Right atrium auricular region (tissue), 2 donors: ENCODE measurements at regions not wholly inside any gene's neighbourhood (a gene's known extent, or its start where the extent isn't known, plus 50 kb on each side); places are given as distances from the start of the nearest gene placed in this dataset.
"Not testable (repeated sequence)": the region's sequence is repeated elsewhere in the genome, so short reads cannot be mapped to it uniquely, and the experiment has no call there.

ENCODE experiments used
- DNase-seq: peaks from one replicate; pipeline ENCODE4 v3.0.0-alpha.2; 2019; ENCODE audit warnings: low spot score
- H3K27ac ChIP-seq, 2 donors: fragments of 200-600 bp; sonication (generic); 1 replicate in 1 of 2; 2 replicates in 1 of 2; pipeline ENCODE4 v1.5.1; 2016 to 2019
- H3K27me3 ChIP-seq, 2 donors: fragments of 200-600 bp; sonication (generic); one replicate each; pipeline versions ENCODE4 v1.5.1 to v1.6.0; 2017 to 2019
- H3K36me3 ChIP-seq: fragments of 200-600 bp; sonication (generic); one replicate; pipeline ENCODE4 v1.5.1; 2016
- H3K4me1 ChIP-seq, 2 donors: fragments of 200-600 bp; sonication (generic); one replicate each; pipeline versions ENCODE4 v1.5.1 to v1.6.0; 2017 to 2019
- H3K4me3 ChIP-seq, 2 donors: fragments of 200-600 bp; sonication (generic); 1 replicate in 1 of 2; 2 replicates in 1 of 2; pipeline ENCODE4 v1.5.1; 2017 to 2019; ENCODE audit warnings: mild to moderate bottlenecking in 1 of 2, moderate library complexity in 1 of 2
- H3K9me3 ChIP-seq, 2 donors: fragments of 200-600 bp; sonication (generic); one replicate each; pipeline ENCODE4 v1.5.1; 2019
- TF ChIP-seq, protein P1 (sequence below), 2 donors: fragments of 200-600 bp; sonication (generic); IDR thresholded peaks; one replicate each; pipeline ENCODE4 v1.5.1; 2019; ENCODE audit warnings: antibody characterized with exemption in 2 of 2

GRCh38 chr12:67789266-67789665, 140.7 kb downstream of the DYRK2 start:
- H3K4me3 ChIP-seq, result no peak overlapping the region
- H3K27me3 ChIP-seq, result no peaks in the 10 kb centered on the region
- no peak overlapping the region for H3K27ac ChIP-seq
- TF ChIP-seq, protein P1, sequence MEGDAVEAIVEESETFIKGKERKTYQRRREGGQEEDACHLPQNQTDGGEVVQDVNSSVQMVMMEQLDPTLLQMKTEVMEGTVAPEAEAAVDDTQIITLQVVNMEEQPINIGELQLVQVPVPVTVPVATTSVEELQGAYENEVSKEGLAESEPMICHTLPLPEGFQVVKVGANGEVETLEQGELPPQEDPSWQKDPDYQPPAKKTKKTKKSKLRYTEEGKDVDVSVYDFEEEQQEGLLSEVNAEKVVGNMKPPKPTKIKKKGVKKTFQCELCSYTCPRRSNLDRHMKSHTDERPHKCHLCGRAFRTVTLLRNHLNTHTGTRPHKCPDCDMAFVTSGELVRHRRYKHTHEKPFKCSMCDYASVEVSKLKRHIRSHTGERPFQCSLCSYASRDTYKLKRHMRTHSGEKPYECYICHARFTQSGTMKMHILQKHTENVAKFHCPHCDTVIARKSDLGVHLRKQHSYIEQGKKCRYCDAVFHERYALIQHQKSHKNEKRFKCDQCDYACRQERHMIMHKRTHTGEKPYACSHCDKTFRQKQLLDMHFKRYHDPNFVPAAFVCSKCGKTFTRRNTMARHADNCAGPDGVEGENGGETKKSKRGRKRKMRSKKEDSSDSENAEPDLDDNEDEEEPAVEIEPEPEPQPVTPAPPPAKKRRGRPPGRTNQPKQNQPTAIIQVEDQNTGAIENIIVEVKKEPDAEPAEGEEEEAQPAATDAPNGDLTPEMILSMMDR (IDR thresholded peaks at IDR 0.05), result no peak
- peaks cover 0 to 13% of the 10 kb centered on the region in 2 donors for H3K4me1 ChIP-seq
- no peak for DNase-seq
- no peaks in the 10 kb centered on the region for H3K36me3 ChIP-seq
- peaks cover 0 to 7% of the 10 kb centered on the region in 2 donors for H3K9me3 ChIP-seq

DNA sequence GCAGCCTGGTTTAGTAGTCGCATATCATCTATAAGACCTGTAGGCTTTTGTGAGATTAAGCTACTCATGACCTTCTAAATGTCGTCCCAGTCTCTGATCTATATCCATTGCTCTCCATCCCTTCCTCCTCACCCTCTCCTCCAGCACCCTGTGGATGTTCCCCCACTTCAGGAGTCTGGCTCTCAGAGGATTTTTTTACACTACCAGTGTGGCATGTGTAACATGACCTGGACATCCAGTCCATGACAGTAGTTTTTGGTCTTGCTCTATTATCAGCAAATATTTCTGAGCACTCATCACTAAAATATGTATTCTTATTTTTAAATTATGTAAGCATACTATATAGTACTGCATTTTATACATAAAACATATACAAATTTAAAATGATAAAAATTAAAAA, 142.1 kb downstream of the DYRK2 start:
- TF ChIP-seq, protein P1 (IDR thresholded peaks at IDR 0.05), result no peak
- Histone ChIP-seq H3K27me3 (no peaks in the 10 kb centered on the region), H3K4me3 (no peak overlapping the region), H3K36me3 (no peaks in the 10 kb centered on the region), H3K27ac (no peak overlapping the region), H3K4me1 (peaks cover 0 to 13% of the 10 kb centered on the region in 2 donors), H3K9me3 (peaks cover 0 to 7% of the 10 kb centered on the region in 2 donors)
- DNase-seq, result no peak

GRCh38 chr12:67791362-67791761, 142.8 kb downstream of the DYRK2 start:
- not testable (repeated sequence) for DNase-seq

DNA sequence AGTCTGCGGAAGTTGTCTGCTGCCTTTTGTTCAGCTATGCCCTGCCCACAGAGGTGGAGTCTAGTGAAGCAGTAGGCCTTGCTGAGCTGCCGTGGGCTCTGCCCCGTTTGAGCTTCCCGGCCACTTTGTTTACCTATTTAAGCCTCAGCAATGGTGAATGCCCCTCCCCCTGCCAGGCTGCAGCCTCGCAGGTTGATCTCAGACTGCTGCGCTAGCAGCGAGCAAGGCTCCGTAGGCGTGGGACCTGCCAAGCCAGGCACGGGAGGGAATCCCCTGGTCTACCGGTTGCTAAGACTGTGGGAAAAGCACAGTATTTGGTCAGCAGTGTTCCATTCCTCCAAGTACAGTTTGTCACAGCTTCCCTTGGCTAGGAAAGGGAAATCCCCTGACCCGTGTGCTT, 143.6 kb downstream of the DYRK2 start:
- Histone ChIP-seq H3K4me1 (peaks cover 0 to 20% of the 10 kb centered on the region in 2 donors), H3K27me3 (no peaks in the 10 kb centered on the region), H3K36me3 (no peaks in the 10 kb centered on the region), H3K27ac (no peak overlapping the region), H3K4me3 (no peak overlapping the region), H3K9me3 (peaks cover 0 to 7% of the 10 kb centered on the region in 2 donors)
- DNase-seq, result no peak
- TF ChIP-seq, protein P1 (IDR thresholded peaks at IDR 0.05), result no peak

More at GRCh38 chr12:67791362-67791761, 142.8 kb downstream of the DYRK2 start:
- H3K9me3 ChIP-seq, H3K4me3 ChIP-seq, H3K27me3 ChIP-seq, H3K36me3 ChIP-seq, H3K27ac ChIP-seq: not testable (repeated sequence)
- peaks cover 0 to 13% of the 10 kb centered on the region in 2 donors for H3K4me1 ChIP-seq

DNA sequence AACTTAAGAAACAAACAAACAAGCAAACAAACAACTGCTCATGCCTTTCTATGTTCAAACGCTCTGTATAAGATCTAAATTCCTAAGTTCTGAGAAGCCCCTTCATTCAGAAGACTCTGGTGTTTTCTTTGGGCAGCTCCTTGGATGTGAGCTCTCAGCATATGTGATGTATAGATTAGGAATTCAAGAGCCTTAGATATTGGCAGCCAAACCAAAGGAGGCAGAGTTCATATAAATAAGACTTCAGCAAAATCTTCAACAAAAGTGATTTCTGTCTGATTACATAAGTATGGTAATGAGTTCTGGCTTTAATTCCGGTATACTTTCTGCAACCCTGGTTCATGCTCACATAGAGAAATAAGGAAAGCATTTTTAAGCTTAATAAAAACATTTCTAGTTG, 145.6 kb downstream of the DYRK2 start:
- DNase-seq, result no peak

GRCh38 chr12:67795236-67795635, 146.7 kb downstream of the DYRK2 start:
- H3K4me1 ChIP-seq, result peaks cover 0 to 31% of the 10 kb centered on the region in 2 donors
- peaks cover 0 to 7% of the 10 kb centered on the region in 2 donors for H3K9me3 ChIP-seq
- no peak overlapping the region for H3K4me3 ChIP-seq
- H3K27ac ChIP-seq, result no peak overlapping the region
- H3K27me3 ChIP-seq, result no peaks in the 10 kb centered on the region
- no peak for DNase-seq
- TF ChIP-seq, protein P1 (IDR thresholded peaks at IDR 0.05), result no peak
- H3K36me3 ChIP-seq, result no peaks in the 10 kb centered on the region

More for the DNA sequence above, 145.6 kb downstream of the DYRK2 start:
- Histone ChIP-seq H3K36me3 (no peaks in the 10 kb centered on the region), H3K4me1 (peaks cover 0 to 27% of the 10 kb centered on the region in 2 donors), H3K27ac (no peak overlapping the region), H3K9me3 (peaks cover 0 to 7% of the 10 kb centered on the region in 2 donors), H3K4me3 (no peak overlapping the region), H3K27me3 (no peaks in the 10 kb centered on the region)
- TF ChIP-seq, protein P1 (IDR thresholded peaks at IDR 0.05), result no peak
